Activated CD4-positive, alpha-beta T cell treated with anti-CD3 and anti-CD28 coated beads, Interleukin-10, Interleukin-2, amounts not matched to agents 100 ng/mL and 50 ng/mL, durations not matched to agents 16 hours and 8 hours (primary cell): ENCODE measurements at regions not wholly inside any gene's neighbourhood (a gene's known extent, or its start where the extent isn't known, plus 50 kb on each side); places are given as distances from the start of the nearest gene placed in this dataset.

ENCODE experiments used
- DNase-seq: peaks from one replicate; pipeline ENCODE4 v3.0.0-alpha.2; 2020

GRCh38 chr12:113684053-113684907 lies 212.6 kb upstream of the LHX5 start:
- DNase-seq = no peak

GRCh38 chr12:113683574-113683973 lies 211.9 kb upstream of the LHX5 start:
- no peak for DNase-seq

- DNase-seq = no peak
Observed at GRCh38 chr12:113680868-113681267, 209.2 kb upstream of the LHX5 start.

GRCh38 chr12:113678223-113679119 lies 206.8 kb upstream of the LHX5 start:
- no peak for DNase-seq

GRCh38 chr12:113676547-113676946 lies 204.9 kb upstream of the LHX5 start:
- no peak for DNase-seq

GRCh38 chr12:113676117-113676516 lies 204.4 kb upstream of the LHX5 start:
- DNase-seq = no peak

GRCh38 chr12:113674996-113675395 lies 203.3 kb upstream of the LHX5 start:
- no peak for DNase-seq

- no peak for DNase-seq
Observed at GRCh38 chr12:113674302-113674701, 202.6 kb upstream of the LHX5 start.

- no peak for DNase-seq
Observed at GRCh38 chr12:113673458-113674238, 202.0 kb upstream of the LHX5 start.

GRCh38 chr12:113670742-113671141 lies 199.1 kb upstream of the LHX5 start:
- no peak for DNase-seq

- no peak for DNase-seq
Observed at GRCh38 chr12:113667676-113668356, 196.1 kb upstream of the LHX5 start.

GRCh38 chr12:113667095-113667494 lies 195.4 kb upstream of the LHX5 start:
- DNase-seq = no peak

- DNase-seq = no peak
Observed at GRCh38 chr12:113666223-113666622, 194.6 kb upstream of the LHX5 start.

- DNase-seq = no peak
Observed at GRCh38 chr12:113665457-113665856, 193.8 kb upstream of the LHX5 start.

GRCh38 chr12:113664224-113664681 lies 192.6 kb upstream of the LHX5 start:
- DNase-seq = no peak

- no peak for DNase-seq
Observed at GRCh38 chr12:113663396-113663795, 191.7 kb upstream of the LHX5 start.

GRCh38 chr12:113660936-113661335 lies 189.3 kb upstream of the LHX5 start:
- no peak for DNase-seq

GRCh38 chr12:113659416-113659815 lies 187.7 kb upstream of the LHX5 start:
- DNase-seq = no peak

GRCh38 chr12:113659015-113659414 lies 187.3 kb upstream of the LHX5 start:
- no peak for DNase-seq

GRCh38 chr12:113658006-113658655 lies 186.5 kb upstream of the LHX5 start:
- no peak for DNase-seq

GRCh38 chr12:113655919-113656318 lies 184.2 kb upstream of the LHX5 start:
- no peak for DNase-seq

GRCh38 chr12:113655479-113655878 lies 183.8 kb upstream of the LHX5 start:
- no peak for DNase-seq
